IPS DF 6.9 (cell line): ENCODE measurements at regions not wholly inside any gene's neighbourhood (a gene's known extent, or its start where the extent isn't known, plus 50 kb on each side); places are given as distances from the start of the nearest gene placed in this dataset.
A peak's percentile ranks its signal among the peaks of the same experiment; 100 is the strongest.

Experiments
- DNase-seq: peaks from one replicate; pipeline ENCODE4 v3.0.0-alpha.2; 2013; ENCODE audit warnings: low read depth, low spot score
- H3K27ac ChIP-seq: one replicate; pipeline ENCODE4 v1.5.1; 2013; ENCODE audit warnings: low read length, control low read depth
- H3K27me3 ChIP-seq: 2 replicates; pipeline ENCODE4 v1.6.1; 2013; ENCODE audit warnings: mild to moderate bottlenecking, low read length; ENCODE audit not compliant: control insufficient read depth, insufficient read depth
- H3K36me3 ChIP-seq: 2 replicates; pipeline ENCODE4 v1.6.1; 2013; ENCODE audit warnings: low read length; ENCODE audit not compliant: control insufficient read depth, insufficient read depth
- H3K4me1 ChIP-seq: 2 replicates; pipeline ENCODE4 v1.6.1; 2013; ENCODE audit warnings: low read length; ENCODE audit not compliant: control insufficient read depth, insufficient read depth
- H3K4me3 ChIP-seq: 2 replicates; pipeline ENCODE4 v1.5.1; 2013; ENCODE audit warnings: mild to moderate bottlenecking, low read length
- H3K9me3 ChIP-seq: 2 replicates; pipeline ENCODE4 v1.6.1; 2013; ENCODE audit warnings: low read length, inconsistent platforms; ENCODE audit not compliant: control insufficient read depth, insufficient read depth
- WGBS: extraction: QIAGEN DNeasy Blood & Tissue Kit; methylation state at CpG from one replicate; pipeline ENCODE4 v1.1.7; 2013; ENCODE audit warnings: mixed read lengths, missing lambda C conversion rate; ENCODE audit not compliant: insufficient read length, insufficient coverage; 5-methylcytosine and 5-hydroxymethylcytosine counted together

- no CpG with 5 or more reads among the region's 15 CpGs for WGBS
- H3K27ac ChIP-seq, result no peak overlapping the region
- H3K27me3 ChIP-seq, result peaks cover 51% of the 10 kb centered on the region
- no peaks in the 10 kb centered on the region for H3K9me3 ChIP-seq
- H3K36me3 ChIP-seq, result no peaks in the 10 kb centered on the region
- peaks cover 5% of the 10 kb centered on the region; the same call in 1 of the 2 replicates for H3K4me1 ChIP-seq
- DNase-seq, result no peak
- H3K4me3 ChIP-seq, result no peak overlapping the region
Measured at GRCh38 chr5:50964746-50965653, 298.6 kb downstream of the PARP8 start.

- DNase-seq, result no peak
- H3K27ac ChIP-seq, result no peak overlapping the region
Measured at GRCh38 chr5:50965654-50966375, 299.4 kb downstream of the PARP8 start.

GRCh38 chr5:50967009-50967562 is 300.6 kb downstream of the PARP8 start:
- no peak overlapping the region for H3K4me3 ChIP-seq
- H3K9me3 ChIP-seq, result no peaks in the 10 kb centered on the region
- no CpG with 5 or more reads among the region's 12 CpGs for WGBS
- H3K27me3 ChIP-seq, result peaks cover 61% of the 10 kb centered on the region
- no peak overlapping the region for H3K27ac ChIP-seq
- peaks cover 5% of the 10 kb centered on the region; the same call in 1 of the 2 replicates for H3K4me1 ChIP-seq
- no peaks in the 10 kb centered on the region for H3K36me3 ChIP-seq
- no peak for DNase-seq

More at GRCh38 chr5:50965654-50966375, 299.4 kb downstream of the PARP8 start:
- Histone ChIP-seq H3K27me3 (peaks cover 58% of the 10 kb centered on the region), H3K4me1 (peaks cover 5% of the 10 kb centered on the region; the same call in 1 of the 2 replicates), H3K9me3 (no peaks in the 10 kb centered on the region), H3K36me3 (no peaks in the 10 kb centered on the region), H3K4me3 (peak overlapping the region; percentile 18; the same call in 1 of the 2 replicates)
- no CpG with 5 or more reads among the region's 29 CpGs for WGBS

- peaks cover 61% of the 10 kb centered on the region for H3K27me3 ChIP-seq
- H3K4me1 ChIP-seq, result peaks cover 5% of the 10 kb centered on the region; the same call in 1 of the 2 replicates
- no peak for DNase-seq
- no CpG with 5 or more reads among the region's 22 CpGs for WGBS
- no peaks in the 10 kb centered on the region for H3K9me3 ChIP-seq
- no peak overlapping the region for H3K4me3 ChIP-seq
- no peaks in the 10 kb centered on the region for H3K36me3 ChIP-seq
- no peak overlapping the region for H3K27ac ChIP-seq
Measured at GRCh38 chr5:50967563-50968355, 301.3 kb downstream of the PARP8 start.

- Histone ChIP-seq H3K27ac (no peak overlapping the region), H3K9me3 (no peaks in the 10 kb centered on the region), H3K27me3 (peaks cover 61% of the 10 kb centered on the region), H3K36me3 (no peaks in the 10 kb centered on the region), H3K4me3 (no peak overlapping the region; the same call in 1 of the 2 replicates), H3K4me1 (peaks cover 5% of the 10 kb centered on the region; the same call in 1 of the 2 replicates)
- DNase-seq, result no peak
- no CpG with 5 or more reads among the region's 23 CpGs for WGBS
Measured at GRCh38 chr5:50968356-50969149, 302.1 kb downstream of the PARP8 start.

GRCh38 chr5:50969151-50970031 is 303.0 kb downstream of the PARP8 start:
- peaks cover 4% of the 10 kb centered on the region; the same call in 1 of the 2 replicates for H3K4me1 ChIP-seq
- peak overlapping the region; percentile 30; the same call in 1 of the 2 replicates for H3K4me3 ChIP-seq
- H3K27ac ChIP-seq, result no peak overlapping the region
- no CpG with 5 or more reads among the region's 60 CpGs for WGBS
- H3K27me3 ChIP-seq, result peaks cover 55% of the 10 kb centered on the region
- no peaks in the 10 kb centered on the region for H3K9me3 ChIP-seq
- H3K36me3 ChIP-seq, result no peaks in the 10 kb centered on the region
- DNase-seq, result no peak

GRCh38 chr5:50975840-50976239 is 309.4 kb downstream of the PARP8 start:
- Histone ChIP-seq H3K4me3 (no peak overlapping the region), H3K27me3 (peaks cover 3% of the 10 kb centered on the region; the same call in 1 of the 2 replicates), H3K9me3 (no peaks in the 10 kb centered on the region), H3K4me1 (no peaks in the 10 kb centered on the region), H3K36me3 (no peaks in the 10 kb centered on the region), H3K27ac (no peak overlapping the region)
- no CpG with 5 or more reads among the region's 2 CpGs for WGBS
- DNase-seq, result no peak

- no peaks in the 10 kb centered on the region for H3K36me3 ChIP-seq
- H3K4me1 ChIP-seq, result no peaks in the 10 kb centered on the region
- WGBS, result no CpG with 5 or more reads among the region's 2 CpGs
- no peaks in the 10 kb centered on the region for H3K27me3 ChIP-seq
- H3K9me3 ChIP-seq, result no peaks in the 10 kb centered on the region
- H3K27ac ChIP-seq, result no peak overlapping the region
- H3K4me3 ChIP-seq, result no peak overlapping the region
- no peak for DNase-seq
Measured at GRCh38 chr5:50978924-50979323, 312.5 kb downstream of the PARP8 start.

- WGBS, result no CpG with 5 or more reads among the region's 2 CpGs
- H3K4me1 ChIP-seq, result no peaks in the 10 kb centered on the region
- no peak overlapping the region for H3K27ac ChIP-seq
- no peak for DNase-seq
- no peaks in the 10 kb centered on the region for H3K36me3 ChIP-seq
- no peak overlapping the region for H3K4me3 ChIP-seq
- no peaks in the 10 kb centered on the region for H3K27me3 ChIP-seq
- H3K9me3 ChIP-seq, result no peaks in the 10 kb centered on the region
Measured at GRCh38 chr5:50984640-50985039, 318.2 kb downstream of the PARP8 start.
